H1 (cell line): ENCODE measurements at regions not wholly inside any gene's neighbourhood (a gene's known extent, or its start where the extent isn't known, plus 50 kb on each side); places are given as distances from the start of the nearest gene placed in this dataset.

Source experiments
- CTCF ChIA-PET: fragments of 300-600 bp; sonication (Branson Sonifier 250); formaldehyde crosslinking; loops from one replicate; lab custom pipeline; 2021; ENCODE audit not compliant: partially characterized antibody; lab: Charles Lee
- POLR2A ChIA-PET: fragments of 300-600 bp; sonication (Branson Sonifier 250); formaldehyde crosslinking; loops from one replicate; lab custom pipeline; 2021; ENCODE audit warnings: inconsistent platforms; ENCODE audit not compliant: partially characterized antibody; lab: Charles Lee
- DNase-seq, 2 experiments: peaks; one replicate each; pipeline versions ENCODE4 v3.0.0 to v3.0.0-alpha.2; 2010 to 2022; ENCODE audit warnings: low spot score in 2 of 2, low read depth in 1 of 2, mixed read lengths in 1 of 2
- FAIRE-seq: peaks from 2 replicates; lab custom pipeline; 2011; peaks lifted over from hg19 to GRCh38; lab: Jason Lieb, UNC
- H2AFZ ChIP-seq: 2 replicates; pipeline ENCODE4 v1.8.1; 2012; ENCODE audit warnings: low read length, inconsistent platforms
- H2AK5ac ChIP-seq: 2 replicates; pipeline ENCODE4 v1.6.1; 2013; ENCODE audit warnings: low read depth, low read length
- H2BK120ac ChIP-seq: replicated peaks from 2 replicates; pipeline ENCODE3; 2013; ENCODE audit warnings: low read depth, low read length, inconsistent platforms
- H2BK12ac ChIP-seq: 2 replicates; pipeline ENCODE4 v1.6.1; 2013; ENCODE audit warnings: low read depth, low read length
- H2BK15ac ChIP-seq: 2 replicates; pipeline ENCODE4 v1.6.1; 2013; ENCODE audit warnings: low read length
- H2BK20ac ChIP-seq: 2 replicates; pipeline ENCODE4 v1.6.1; 2013; ENCODE audit warnings: low read length
- H2BK5ac ChIP-seq: 2 replicates; pipeline ENCODE4 v1.6.1; 2013; ENCODE audit warnings: low read depth, low read length
- H3K14ac ChIP-seq: 2 replicates; pipeline ENCODE4 v1.6.1; 2013; ENCODE audit warnings: inconsistent platforms; ENCODE audit not compliant: insufficient read length
- H3K18ac ChIP-seq: 2 replicates; pipeline ENCODE4 v1.6.1; 2013; ENCODE audit warnings: low read length; ENCODE audit errors: extremely low read depth
- H3K23ac ChIP-seq: 2 replicates; pipeline ENCODE4 v1.6.1; 2013; ENCODE audit warnings: inconsistent platforms; ENCODE audit not compliant: insufficient read length
- H3K23me2 ChIP-seq: 2 replicates; pipeline ENCODE4 v1.6.1; 2013; ENCODE audit warnings: low read depth, low read length
- H3K27ac ChIP-seq: 2 replicates; pipeline ENCODE4 v1.6.1; 2011; ENCODE audit warnings: low read depth, low read length, inconsistent platforms
- H3K27me3 ChIP-seq, 4 experiments: replicated peaks in 1 of 4; 1 replicate in 1 of 4; 2 replicates in 3 of 4; pipeline versions ENCODE4 v1.6.1 to v1.8.1; 2011 to 2013; ENCODE audit warnings: low read length in 3 of 4, mild to moderate bottlenecking in 3 of 4, inconsistent platforms in 2 of 4, mixed read lengths in 2 of 4, moderate library complexity in 1 of 4; ENCODE audit not compliant: control insufficient read depth in 3 of 4, insufficient read depth in 3 of 4; ENCODE audit errors: extremely low read depth in 1 of 4
- H3K36me3 ChIP-seq, 4 experiments: 2 replicates each; pipeline versions ENCODE4 v1.6.1 to v1.8.1; 2011 to 2013; ENCODE audit warnings: mild to moderate bottlenecking in 4 of 4, low read length in 3 of 4, moderate library complexity in 2 of 4, control low read depth in 1 of 4, inconsistent platforms in 1 of 4; ENCODE audit not compliant: insufficient read depth in 4 of 4, control insufficient read depth in 2 of 4
- H3K4ac ChIP-seq: replicated peaks from 2 replicates; pipeline ENCODE3; 2013; ENCODE audit warnings: low read length, low read depth, mixed read lengths, inconsistent platforms; ENCODE audit not compliant: insufficient read length
- H3K4me1 ChIP-seq, 4 experiments: replicated peaks in 1 of 4; 1 replicate in 1 of 4; 2 replicates in 3 of 4; pipeline versions ENCODE4 v1.6.1 to v1.8.1; 2011 to 2013; ENCODE audit warnings: low read length in 3 of 4, inconsistent platforms in 2 of 4, mixed read lengths in 1 of 4; ENCODE audit not compliant: insufficient read depth in 4 of 4, control insufficient read depth in 3 of 4
- H3K4me2 ChIP-seq, 2 experiments: 2 replicates each; pipeline versions ENCODE4 v1.6.1 to v1.8.1; 2011 to 2013; ENCODE audit warnings: low read depth in 2 of 2, low read length in 2 of 2, control low read depth in 1 of 2, inconsistent platforms in 1 of 2, mild to moderate bottlenecking in 1 of 2; ENCODE audit not compliant: insufficient read depth in 1 of 2
- H3K4me3 ChIP-seq, 4 experiments: fragments of 200-600, 300-600 bp in 1 of 4; sonication (generic), shearing (Covaris generic), sonication (Bioruptor Twin) in 1 of 4; 2 replicates each; pipeline versions ENCODE4 v1.5.1 to v1.8.1; 2011 to 2016; ENCODE audit warnings: low read length in 4 of 4, low read depth in 3 of 4, control low read depth in 2 of 4, inconsistent platforms in 2 of 4, mild to moderate bottlenecking in 2 of 4, mixed read lengths in 1 of 4, moderate library complexity in 1 of 4; ENCODE audit not compliant: insufficient read depth in 2 of 4; ENCODE audit errors: extremely low read depth in 1 of 4
- H3K56ac ChIP-seq: replicated peaks from 2 replicates; pipeline ENCODE3; 2013; ENCODE audit warnings: low read depth, mild to moderate bottlenecking, mixed read lengths, low read length, inconsistent platforms; ENCODE audit not compliant: insufficient read length
- H3K79me1 ChIP-seq: 2 replicates; pipeline ENCODE4 v1.6.1; 2013; ENCODE audit warnings: low read depth, low read length, control low read depth
- H3K79me2 ChIP-seq, 2 experiments: 2 replicates each; pipeline versions ENCODE4 v1.6.1 to v1.8.1; 2012 to 2013; ENCODE audit warnings: low read length in 2 of 2, mild to moderate bottlenecking in 2 of 2, inconsistent platforms in 1 of 2; ENCODE audit not compliant: insufficient read depth in 2 of 2, control insufficient read depth in 1 of 2
- H3K9ac ChIP-seq, 4 experiments: replicated peaks in 1 of 4; 1 replicate in 1 of 4; 2 replicates in 3 of 4; pipeline versions ENCODE4 v1.6.1 to v1.8.1; 2011 to 2013; ENCODE audit warnings: low read depth in 3 of 4, low read length in 3 of 4, control low read depth in 2 of 4, mild to moderate bottlenecking in 2 of 4, moderate library complexity in 2 of 4, inconsistent platforms in 1 of 4; ENCODE audit errors: extremely low read depth in 1 of 4
- H3K9me3 ChIP-seq, 2 experiments: 2 replicates each; pipeline versions ENCODE4 v1.6.1 to v1.8.1; 2012 to 2013; ENCODE audit warnings: mild to moderate bottlenecking in 2 of 2, moderate library complexity in 2 of 2, control low read depth in 1 of 2, inconsistent platforms in 1 of 2, low read depth in 1 of 2, low read length in 1 of 2, mixed read lengths in 1 of 2; ENCODE audit not compliant: insufficient read depth in 2 of 2
- H4K20me1 ChIP-seq, 2 experiments: replicated peaks in 1 of 2; 2 replicates each; pipeline versions ENCODE3 to v1.8.1; 2011 to 2013; ENCODE audit warnings: inconsistent platforms in 2 of 2, low read length in 2 of 2, mild to moderate bottlenecking in 1 of 2; ENCODE audit not compliant: insufficient read depth in 2 of 2, control insufficient read depth in 1 of 2
- H4K5ac ChIP-seq: 2 replicates; pipeline ENCODE4 v1.6.1; 2013; ENCODE audit warnings: low read length, low read depth, mixed read lengths, inconsistent platforms; ENCODE audit not compliant: insufficient read length
- H4K8ac ChIP-seq: 2 replicates; pipeline ENCODE4 v1.8.0; 2013; ENCODE audit warnings: mild to moderate bottlenecking, moderate library complexity, low read length, inconsistent platforms; ENCODE audit not compliant: insufficient read depth; ENCODE audit errors: extremely low read depth
- H4K91ac ChIP-seq: replicated peaks from 2 replicates; pipeline ENCODE3; 2013; ENCODE audit warnings: low read length, mixed read lengths, inconsistent platforms; ENCODE audit not compliant: insufficient read length
- BCL11A ChIP-seq, 2 experiments: IDR thresholded peaks; one replicate each; pipeline ENCODE4 v1.6.1; 2011; ENCODE audit warnings: low read depth in 2 of 2, low read length in 2 of 2, mild to moderate bottlenecking in 2 of 2
- HDAC2 ChIP-seq, 2 experiments: fragments of 300-600 bp in 1 of 2; sonication (generic) in 1 of 2; IDR thresholded peaks; 2 replicates each; pipeline ENCODE4 v1.6.1; 2011 to 2012; ENCODE audit warnings: low read depth in 2 of 2, low read length in 2 of 2, mild to moderate bottlenecking in 2 of 2, moderate library complexity in 2 of 2, borderline replicate concordance in 1 of 2, inconsistent platforms in 1 of 2
- JUN ChIP-seq: IDR thresholded peaks from 2 replicates; pipeline ENCODE4 v1.6.1; 2011; ENCODE audit warnings: low read depth, mild to moderate bottlenecking, improper control_type of control experiment, low read length
- NANOG ChIP-seq: IDR thresholded peaks from 2 replicates; pipeline ENCODE4 v1.6.1; 2011; ENCODE audit warnings: low read length, low read depth, mild to moderate bottlenecking, inconsistent platforms; ENCODE audit not compliant: insufficient read depth, poor library complexity, severe bottlenecking
- RFX5 ChIP-seq: IDR thresholded peaks from 2 replicates; pipeline ENCODE4 v1.6.1; 2011; ENCODE audit warnings: low read depth, low read length, improper control_type of control experiment, borderline replicate concordance
- SIN3A ChIP-seq, 2 experiments: IDR thresholded peaks in 1 of 2; conservative IDR thresholded peaks in 1 of 2; 2 replicates each; pipeline ENCODE4 v1.6.1; 2011 to 2012; ENCODE audit warnings: low read length in 2 of 2, improper control_type of control experiment in 1 of 2, low read depth in 1 of 2, mild to moderate bottlenecking in 1 of 2
- TAF7 ChIP-seq: optimal IDR thresholded peaks from 2 replicates; pipeline ENCODE3; 2011; ENCODE audit warnings: low read depth, mild to moderate bottlenecking, inconsistent platforms, low read length, moderate library complexity, borderline replicate concordance
- TCF12 ChIP-seq: IDR thresholded peaks from 2 replicates; pipeline ENCODE4 v1.6.1; 2011; ENCODE audit warnings: low read depth, mild to moderate bottlenecking, low read length
- WGBS, 2 experiments: shearing (Covaris generic) in 1 of 2; methylation state at CpG; one replicate each; pipeline versions ENCODE4 v1.1.6 to v1.1.7; 2013 to 2015; ENCODE audit warnings: low lambda C conversion rate in 2 of 2, mixed read lengths in 2 of 2, inconsistent platforms in 1 of 2, low coverage in 1 of 2, missing lambda C conversion rate in 1 of 2; ENCODE audit not compliant: insufficient replicate concordance in 2 of 2, insufficient coverage in 1 of 2, insufficient read length in 1 of 2; ENCODE audit errors: extremely low coverage in 1 of 2, missing lambda C conversion rate in 1 of 2; 5-methylcytosine and 5-hydroxymethylcytosine counted together
- TF ChIP-seq, protein P1 (sequence below): IDR thresholded peaks from 2 replicates; pipeline ENCODE4 v1.6.1; 2012; ENCODE audit warnings: inconsistent platforms
- TF ChIP-seq, protein P2 (sequence below): IDR thresholded peaks from 2 replicates; pipeline ENCODE4 v1.6.1; 2012; ENCODE audit warnings: inconsistent platforms
- TF ChIP-seq, protein P3 (sequence below): IDR thresholded peaks from 2 replicates; pipeline ENCODE4 v1.6.1; 2011; ENCODE audit warnings: low read depth, mild to moderate bottlenecking, low read length; ENCODE audit not compliant: insufficient read depth

DNA sequence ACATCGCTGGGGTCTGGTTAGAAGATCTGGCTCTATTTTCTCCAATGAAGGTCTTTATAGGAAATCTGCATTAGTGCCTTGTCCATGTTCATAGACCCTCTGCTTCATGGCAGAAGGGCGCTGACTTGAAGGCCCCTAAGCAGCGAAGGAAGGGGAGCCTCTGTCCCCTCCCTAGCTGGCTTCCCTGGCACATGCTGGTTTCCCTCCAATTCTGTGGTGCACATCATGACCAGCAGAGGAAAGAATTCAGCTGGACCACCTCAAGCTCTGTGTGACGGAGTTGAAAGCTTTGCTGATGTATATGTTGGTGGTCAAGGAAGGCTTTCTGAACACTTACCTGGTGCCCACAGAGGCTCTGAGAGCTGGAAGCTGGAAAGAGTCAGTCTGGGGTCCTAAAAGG lies 129.7 kb upstream of the MYLIP start:
- FAIRE-seq = no peak
- no peak overlapping the region for H3K18ac ChIP-seq
- no peak overlapping the region for H3K27ac ChIP-seq
- 0 out of 2 replicates have a peak overlapping the region, but pooled peaks have one; percentile 28 for H2AK5ac ChIP-seq
- H3K56ac ChIP-seq = no peak overlapping the region
- no peak overlapping the region for H2BK120ac ChIP-seq
- no peaks in the 10 kb centered on the region for H3K79me1 ChIP-seq
- CTCF ChIA-PET = interaction anchor here (1.1 to 1.4 kb wide), 3 partner anchors 9 to 106 kb away, joined by 3 to 4 read pairs (median 4); no protein-coding TSS in a partner anchor
- H3K4ac ChIP-seq = no peak overlapping the region
- H2BK5ac ChIP-seq = no peak overlapping the region
- WGBS, 2 experiments = 81% methylated on average over 4 of the region's 4 CpGs; no CpG with 5 or more reads in 1 of the 2 experiments
- POLR2A ChIA-PET = no interaction called here
- no peaks in the 10 kb centered on the region; a peak in 2 of 7 replicates for H3K27me3 ChIP-seq
- no peak overlapping the region for H3K4me2 ChIP-seq
- H3K36me3 ChIP-seq = no peaks in the 10 kb centered on the region
- peaks cover 0 to 11% (median under 1%) of the 10 kb centered on the region in 4 experiments; a peak in 4 of 7 replicates for H3K4me1 ChIP-seq
- H2BK20ac ChIP-seq = 0 out of 2 replicates have a peak overlapping the region, but pooled peaks have one; percentile 8
- no peak for DNase-seq
- no peak overlapping the region for H3K23ac ChIP-seq
- no peaks in the 10 kb centered on the region for H3K9me3 ChIP-seq
- peak overlapping the region; percentile 54; the same call in 1 of the 2 replicates for H2BK12ac ChIP-seq
- H4K91ac ChIP-seq = peak overlapping the region; percentile 18
- H4K8ac ChIP-seq = no peak overlapping the region
- H2BK15ac ChIP-seq = 0 out of 2 replicates have a peak overlapping the region, but pooled peaks have one; percentile 33
- H2AFZ ChIP-seq = 0 out of 2 replicates have a peak overlapping the region, but pooled peaks have one; percentile 12
- no peak overlapping the region for H3K14ac ChIP-seq
- H4K20me1 ChIP-seq = no peaks in the 10 kb centered on the region
- TF ChIP-seq JUN = no peak
- TF ChIP-seq, protein P1, sequence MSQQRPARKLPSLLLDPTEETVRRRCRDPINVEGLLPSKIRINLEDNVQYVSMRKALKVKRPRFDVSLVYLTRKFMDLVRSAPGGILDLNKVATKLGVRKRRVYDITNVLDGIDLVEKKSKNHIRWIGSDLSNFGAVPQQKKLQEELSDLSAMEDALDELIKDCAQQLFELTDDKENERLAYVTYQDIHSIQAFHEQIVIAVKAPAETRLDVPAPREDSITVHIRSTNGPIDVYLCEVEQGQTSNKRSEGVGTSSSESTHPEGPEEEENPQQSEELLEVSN = peak; percentile 88
- TF ChIP-seq, protein P2, sequence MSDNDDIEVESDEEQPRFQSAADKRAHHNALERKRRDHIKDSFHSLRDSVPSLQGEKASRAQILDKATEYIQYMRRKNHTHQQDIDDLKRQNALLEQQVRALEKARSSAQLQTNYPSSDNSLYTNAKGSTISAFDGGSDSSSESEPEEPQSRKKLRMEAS = peak; percentile 48; the same call in 1 of the 2 replicates
- TF ChIP-seq NANOG = no peak
- TF ChIP-seq HDAC2 (IDR thresholded peaks at IDR 0.05; ENCODE audit: borderline replicate concordance in 1 of 2, low read depth in 2 of 2, low read length in 2 of 2) = no peak
- TF ChIP-seq BCL11A (IDR thresholded peaks at IDR 0.05; ENCODE audit: low read depth in 2 of 2, low read length in 2 of 2) = no peak
- TF ChIP-seq TAF7 = no peak
- no peak for TF ChIP-seq TCF12
- TF ChIP-seq SIN3A (conservative IDR thresholded peaks at IDR 0.05 in 1 of 2, IDR thresholded peaks at IDR 0.05 in 1 of 2; ENCODE audit: low read depth in 1 of 2, low read length in 2 of 2) = no peak
- TF ChIP-seq, protein P3, sequence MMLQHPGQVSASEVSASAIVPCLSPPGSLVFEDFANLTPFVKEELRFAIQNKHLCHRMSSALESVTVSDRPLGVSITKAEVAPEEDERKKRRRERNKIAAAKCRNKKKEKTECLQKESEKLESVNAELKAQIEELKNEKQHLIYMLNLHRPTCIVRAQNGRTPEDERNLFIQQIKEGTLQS = no peak
- no peak for TF ChIP-seq RFX5
- no peaks in the 10 kb centered on the region for H3K23me2 ChIP-seq
- no peaks in the 10 kb centered on the region for H3K79me2 ChIP-seq
- no peak overlapping the region for H3K9ac ChIP-seq
- no peak overlapping the region for H4K5ac ChIP-seq
- no peak overlapping the region for H3K4me3 ChIP-seq
